Amniotic stem cell (primary cell): ENCODE measurements at regions not wholly inside any gene's neighbourhood (a gene's known extent, or its start where the extent isn't known, plus 50 kb on each side); places are given as distances from the start of the nearest gene placed in this dataset.

ENCODE experiments used
- DNase-seq: peaks from one replicate; lab custom pipeline; 2025; lab: John Stamatoyannopoulos, UW

DNA sequence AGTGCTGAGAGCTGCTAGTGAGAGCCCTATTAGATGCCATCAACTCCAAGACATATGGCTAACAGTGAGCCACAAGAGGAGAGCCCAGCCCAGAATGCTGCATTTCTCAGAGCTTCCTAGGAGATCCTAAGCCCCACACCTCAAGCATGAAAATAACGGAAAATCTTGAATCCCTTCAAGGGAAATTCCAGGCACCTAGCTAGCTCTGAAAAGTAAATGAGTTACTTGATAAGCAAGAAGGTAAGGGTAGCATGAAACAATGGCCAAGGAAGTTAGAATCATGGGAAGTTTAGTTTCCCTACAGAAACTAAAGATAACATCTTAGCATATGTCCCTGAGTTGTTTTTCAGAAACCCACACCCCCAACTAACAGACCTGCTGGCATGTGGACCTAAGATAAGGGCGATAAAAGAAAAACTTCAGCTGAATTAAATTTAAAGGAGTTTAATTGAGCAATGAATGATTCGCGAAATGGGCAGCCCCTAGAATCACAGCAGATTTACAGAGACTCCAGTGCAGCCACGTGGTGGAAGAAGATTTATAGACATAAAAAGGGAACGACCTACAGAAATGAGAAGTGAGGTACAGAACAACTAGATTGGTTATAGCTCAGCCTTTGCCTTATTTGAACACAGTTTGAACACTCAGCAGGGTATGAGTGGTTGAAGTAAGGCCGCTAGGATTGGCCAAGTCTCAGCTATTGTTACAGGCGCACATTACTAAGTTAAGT is 301.3 kb upstream of the DACH1 start:
- DNase-seq: no peak

DNA sequence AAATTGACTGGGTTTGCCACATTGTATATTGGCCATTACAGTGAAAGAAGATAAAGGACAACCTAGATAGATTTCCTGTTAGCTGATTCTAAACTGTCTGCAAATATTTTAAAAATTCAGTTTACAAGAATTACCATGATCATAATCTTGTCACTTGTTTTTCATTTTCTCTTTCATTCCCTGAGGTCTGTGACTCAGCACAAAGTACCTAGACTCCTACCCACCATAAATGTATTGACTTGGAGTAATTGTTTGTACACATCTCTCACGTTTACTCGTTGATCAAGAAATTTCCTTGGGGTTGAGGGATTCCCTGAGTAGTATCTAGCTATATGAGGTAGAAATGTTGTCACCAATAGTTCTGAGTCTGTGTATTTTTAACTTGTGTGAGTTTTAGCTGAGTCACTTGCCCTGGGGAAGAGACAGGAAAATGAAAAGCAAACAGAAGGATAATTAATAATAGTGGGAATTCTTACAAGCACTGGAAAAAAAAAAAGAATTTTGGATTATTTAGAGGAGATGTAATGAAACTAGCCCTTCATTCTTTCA is 299.2 kb upstream of the DACH1 start:
- DNase-seq: no peak

DNA sequence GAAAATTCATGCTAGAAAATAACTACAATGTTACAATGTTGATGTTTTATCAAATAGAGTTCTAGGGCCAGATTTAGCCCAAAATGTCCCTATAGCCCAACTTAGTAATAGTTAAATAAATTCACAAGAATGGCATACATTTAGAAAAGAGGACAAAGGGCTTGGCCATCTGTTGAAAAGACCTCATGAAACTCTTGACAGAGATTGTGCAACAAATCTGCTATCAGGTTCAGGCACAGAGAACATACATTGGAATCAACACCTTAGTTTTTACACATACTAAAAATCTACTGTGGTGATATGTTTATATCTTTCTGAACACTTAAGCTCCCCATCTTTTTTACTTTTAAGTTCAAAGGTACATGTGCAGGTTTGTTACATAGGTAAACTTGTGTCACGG is 298.3 kb upstream of the DACH1 start:
- no peak for DNase-seq

DNA sequence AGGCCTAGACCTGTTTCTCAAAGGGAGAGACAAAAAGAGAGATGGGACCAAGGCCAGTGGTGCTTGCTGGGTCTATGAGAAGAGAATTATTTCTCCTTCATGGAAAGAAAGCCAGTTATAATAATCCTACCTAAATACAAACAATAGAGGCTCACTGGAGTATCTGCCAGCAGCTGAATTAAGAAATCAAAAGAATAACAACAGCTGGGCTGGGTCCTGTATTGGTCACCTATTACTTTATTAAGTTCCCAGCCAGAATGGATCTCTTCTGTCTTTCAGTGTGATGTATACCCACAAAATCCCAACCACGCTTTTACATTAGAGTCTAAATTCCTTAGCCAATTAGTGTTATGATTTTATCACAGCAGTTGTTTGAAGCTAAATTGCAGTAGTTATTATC is 297.8 kb upstream of the DACH1 start:
- DNase-seq: no peak

DNA sequence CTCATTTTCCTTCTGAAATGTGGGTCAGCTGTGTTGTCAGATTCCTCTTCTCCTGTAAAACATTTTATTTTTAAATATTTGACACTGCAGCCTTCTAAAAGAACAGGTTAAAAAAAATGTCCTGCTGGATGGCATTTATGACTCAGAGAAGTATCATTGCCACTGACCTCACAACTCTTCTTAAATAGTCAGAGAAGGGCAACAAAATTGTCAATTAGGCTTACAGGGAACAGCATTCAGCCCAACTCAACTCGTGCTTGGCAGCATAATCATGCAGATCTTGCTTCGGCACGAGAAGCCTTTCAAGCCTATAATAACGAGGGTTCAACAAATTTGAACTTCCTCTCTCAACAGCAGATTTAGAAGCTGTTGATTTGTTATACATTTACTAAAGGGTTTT is 296.7 kb upstream of the DACH1 start:
- no peak for DNase-seq

DNA sequence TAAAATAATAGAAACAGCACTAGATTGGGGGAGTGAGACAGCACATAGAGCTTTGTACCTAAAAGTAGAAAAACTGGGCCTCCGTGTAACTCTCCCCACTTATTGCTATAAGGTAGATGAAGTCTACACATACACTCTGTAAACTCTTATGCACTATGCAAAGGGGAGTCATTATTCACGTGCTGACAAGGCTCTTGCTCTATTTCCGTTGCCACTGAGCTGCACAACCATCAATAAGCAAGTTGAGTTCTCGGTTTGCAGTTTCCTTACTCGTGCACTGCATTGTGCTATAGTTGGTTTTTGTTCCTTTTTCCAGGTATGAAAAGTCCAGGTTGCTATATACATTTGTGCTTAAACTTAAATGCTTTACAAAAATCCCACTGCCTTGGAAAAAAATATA is 294.0 kb upstream of the DACH1 start:
- DNase-seq: no peak

DNA sequence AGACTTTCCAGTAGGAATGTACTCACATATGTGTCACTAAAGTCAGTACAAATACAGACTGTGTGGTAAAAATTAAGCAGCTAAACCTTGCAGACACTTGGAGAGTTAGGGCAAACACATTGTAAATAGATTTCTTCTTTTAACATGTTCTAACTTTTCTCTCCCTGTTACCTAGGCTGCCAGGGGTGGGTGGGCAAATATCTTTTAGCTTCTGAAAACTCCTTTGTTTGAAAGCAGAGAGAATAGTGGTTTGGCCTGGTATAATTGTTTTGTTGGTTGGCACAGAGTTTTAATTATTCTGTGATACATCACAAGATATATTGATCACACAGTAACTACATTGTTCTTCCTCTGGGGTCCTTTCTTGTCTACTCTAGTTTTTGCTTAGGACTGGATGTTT is 289.8 kb upstream of the DACH1 start:
- DNase-seq: no peak

DNA sequence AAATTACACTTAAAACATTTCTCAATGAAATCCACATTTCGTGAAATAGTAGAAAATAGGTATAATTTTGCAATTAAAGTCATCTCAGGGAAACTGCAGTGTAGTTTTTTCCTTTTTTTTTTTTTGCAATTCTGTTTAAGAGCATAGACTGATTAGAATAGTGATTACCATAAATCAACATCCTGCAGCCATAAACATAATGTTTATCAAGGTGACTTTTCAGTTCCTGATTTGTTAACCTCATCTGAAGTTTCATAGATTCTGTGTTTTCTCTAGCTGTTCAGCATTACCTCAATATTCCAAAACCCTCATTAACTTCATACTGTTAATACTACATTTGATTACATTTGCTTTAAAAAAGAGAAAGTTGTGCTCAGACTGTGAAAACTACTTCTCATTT is 286.3 kb upstream of the DACH1 start:
- no peak for DNase-seq

DNA sequence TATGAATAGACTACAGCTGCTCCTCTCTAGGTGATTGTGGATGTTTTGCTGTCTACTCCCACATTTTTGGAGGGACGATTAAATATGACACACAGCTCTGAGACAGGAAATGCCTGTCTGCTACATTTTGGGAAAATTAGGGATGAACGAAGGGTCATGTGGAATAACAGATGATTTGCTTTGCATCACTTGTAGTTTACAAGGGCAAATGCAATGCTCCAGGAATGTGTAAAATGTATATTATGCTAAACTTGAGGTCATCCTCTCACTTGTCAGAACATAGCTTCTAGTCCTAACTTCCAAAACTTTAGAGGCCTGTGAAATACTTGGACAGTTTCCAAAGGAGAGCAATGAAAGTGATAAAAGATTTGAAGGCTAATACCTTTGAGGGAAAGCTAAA is 284.2 kb upstream of the DACH1 start:
- DNase-seq: no peak

DNA sequence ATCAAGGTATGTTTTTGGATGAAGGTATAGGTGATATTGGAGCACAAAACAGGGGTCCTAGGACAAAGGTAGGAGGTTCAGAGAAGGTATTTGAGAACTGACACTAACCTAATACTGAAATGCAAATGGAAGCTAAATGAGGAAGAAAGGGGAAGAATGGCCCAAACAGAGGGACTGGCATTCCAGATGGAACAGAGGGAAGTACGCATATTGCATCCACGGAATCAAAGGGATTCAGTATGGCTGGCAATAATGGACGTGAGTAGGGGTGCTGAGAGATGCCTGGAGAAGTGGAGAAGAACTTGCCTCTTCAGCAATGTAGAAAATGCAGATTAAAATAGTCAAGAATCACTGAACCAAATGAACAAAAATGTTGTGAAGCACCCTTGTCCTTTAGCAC is 283.5 kb upstream of the DACH1 start:
- DNase-seq: no peak

DNA sequence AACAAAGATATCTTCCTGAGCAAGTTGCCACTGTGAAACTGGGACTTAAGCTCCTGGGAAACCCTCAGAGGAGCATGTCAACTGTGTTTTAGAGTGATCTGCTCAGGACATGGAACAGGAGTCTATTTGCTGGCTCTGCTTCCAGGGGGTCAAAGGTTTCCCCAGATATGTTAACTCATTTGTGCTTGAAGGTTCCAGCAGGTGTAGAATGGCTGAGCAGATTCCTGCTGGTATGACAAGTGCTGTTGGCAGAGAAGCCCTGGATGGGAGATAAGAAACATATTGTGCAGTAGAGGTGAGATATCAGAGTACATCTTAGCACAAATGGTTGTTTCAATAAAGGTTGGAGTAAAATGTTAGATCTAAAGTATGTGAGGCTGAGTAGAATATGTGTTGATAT is 282.7 kb upstream of the DACH1 start:
- DNase-seq: no peak

DNA sequence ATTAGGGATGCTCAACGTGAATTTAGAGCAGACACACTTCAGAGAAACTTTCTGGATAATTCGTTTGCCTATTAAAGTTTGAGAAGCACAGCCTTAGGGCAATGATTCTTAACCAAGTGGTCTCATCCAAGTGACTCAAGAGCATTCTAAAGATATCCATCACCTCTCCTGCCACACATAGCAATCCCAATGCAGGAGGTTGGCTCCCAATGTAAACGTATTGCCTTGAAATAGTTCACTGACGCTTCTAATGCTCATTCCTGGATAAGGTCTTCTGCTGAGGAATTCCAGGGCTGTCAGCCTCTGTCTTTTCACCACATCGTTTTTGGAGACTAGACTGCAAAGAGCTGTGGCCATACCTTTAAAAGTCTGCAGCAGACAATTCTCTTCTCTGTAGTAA is 279.8 kb upstream of the DACH1 start:
- no peak for DNase-seq

DNA sequence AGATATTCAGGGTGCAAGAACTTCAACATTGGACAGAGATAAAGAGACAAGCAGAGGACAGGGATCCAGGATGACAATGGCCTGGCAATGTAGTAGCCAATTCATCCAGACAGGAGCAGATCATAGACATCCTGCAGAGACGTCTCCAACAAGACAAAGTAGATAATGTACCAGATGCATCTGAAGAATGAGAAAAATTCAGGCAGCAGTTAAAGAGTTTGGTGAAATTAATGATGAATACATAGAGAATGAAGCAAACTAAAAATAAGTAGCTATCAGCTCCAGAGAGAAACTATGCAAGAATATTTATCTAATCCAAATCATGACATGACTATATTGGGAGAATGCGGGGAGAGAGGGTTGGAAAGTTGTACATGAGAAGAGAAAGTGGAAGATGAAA is 278.4 kb upstream of the DACH1 start:
- no peak for DNase-seq

DNA sequence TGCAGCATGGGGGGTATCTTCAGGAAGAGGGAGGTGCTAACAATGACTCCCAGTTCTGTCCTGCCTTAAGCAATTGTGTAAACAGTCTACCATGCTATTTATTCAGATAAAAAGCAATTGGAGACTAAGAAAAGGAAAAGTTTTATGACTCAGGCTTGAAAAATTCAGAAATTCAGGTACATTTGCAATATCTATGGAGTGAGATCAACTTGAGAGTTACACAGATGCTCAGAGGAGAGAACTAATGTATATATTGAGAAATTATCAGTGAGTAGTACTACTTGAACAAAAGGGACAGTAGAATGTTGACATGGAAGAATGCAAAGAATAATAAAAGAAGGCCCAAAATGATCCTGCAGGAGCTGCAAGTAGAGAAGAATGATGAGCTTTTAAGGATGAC is 277.6 kb upstream of the DACH1 start:
- no peak for DNase-seq

DNA sequence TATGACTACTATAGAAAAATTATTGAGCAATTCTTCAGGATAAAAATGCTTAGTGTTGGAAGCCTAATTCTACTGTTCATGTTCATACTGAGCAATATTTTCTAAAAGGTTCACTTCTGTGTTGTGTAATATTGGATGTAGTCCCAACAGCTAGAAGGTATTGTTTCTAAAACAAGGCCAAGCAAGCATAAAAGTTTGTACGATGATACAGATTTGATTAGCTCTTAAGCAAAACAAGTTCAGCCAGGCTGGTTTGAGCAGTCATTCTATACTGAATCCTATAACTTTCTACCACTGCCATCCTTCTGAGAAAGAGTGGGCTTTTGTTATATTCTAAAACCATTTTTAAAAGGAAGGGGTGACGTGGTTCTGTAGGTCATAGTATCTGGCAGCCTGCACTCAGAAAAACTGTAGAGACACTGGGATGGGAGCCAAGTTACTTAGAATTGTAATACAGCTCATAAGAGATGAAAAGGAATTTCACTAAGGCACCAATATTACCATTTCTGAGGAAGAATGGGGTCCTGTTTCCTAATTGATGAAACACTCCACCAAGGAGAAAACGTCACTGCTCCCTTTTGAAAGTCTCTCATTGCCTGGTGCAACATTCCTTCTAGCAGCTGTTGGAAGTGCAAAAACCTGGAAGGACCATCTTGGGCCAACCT is 275.0 kb upstream of the DACH1 start:
- no peak for DNase-seq

DNA sequence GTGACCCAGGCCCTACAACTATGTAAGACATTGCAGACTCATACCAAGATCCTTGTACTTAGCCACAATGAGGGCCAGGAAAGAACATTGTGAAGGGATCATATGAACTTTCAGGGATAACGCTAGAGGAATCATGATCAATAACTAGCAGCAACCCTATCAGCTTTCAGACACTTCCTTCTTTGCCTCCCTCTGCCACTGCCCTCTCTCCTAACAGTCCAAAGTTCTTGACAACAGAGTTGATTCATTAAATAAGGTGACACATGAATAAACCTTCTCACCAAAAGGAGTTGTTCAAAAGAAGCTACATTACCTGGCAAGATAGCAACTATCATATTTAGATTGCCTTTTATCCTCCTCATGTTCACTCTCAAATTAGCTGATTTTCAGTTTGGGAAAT is 272.2 kb upstream of the DACH1 start:
- DNase-seq: no peak

DNA sequence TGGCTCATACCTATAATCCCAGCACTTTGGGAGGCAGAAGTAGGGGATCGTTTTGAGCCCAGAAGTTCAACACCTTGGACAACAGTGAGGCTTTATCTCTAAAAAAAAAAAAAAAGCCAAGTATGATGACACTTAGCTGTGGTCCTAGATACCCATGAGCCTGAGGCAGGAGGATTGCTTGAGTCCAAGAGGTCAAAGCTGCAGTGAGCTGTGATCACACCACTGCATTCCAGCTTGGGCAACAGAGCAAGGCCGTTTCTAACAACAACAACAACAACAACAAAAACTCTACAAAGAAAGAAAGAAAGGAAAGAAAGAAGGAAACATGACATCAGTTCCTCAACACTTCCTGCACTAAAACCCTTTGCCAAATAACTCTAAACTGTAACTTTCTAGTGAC is 265.1 kb upstream of the DACH1 start:
- no peak for DNase-seq

DNA sequence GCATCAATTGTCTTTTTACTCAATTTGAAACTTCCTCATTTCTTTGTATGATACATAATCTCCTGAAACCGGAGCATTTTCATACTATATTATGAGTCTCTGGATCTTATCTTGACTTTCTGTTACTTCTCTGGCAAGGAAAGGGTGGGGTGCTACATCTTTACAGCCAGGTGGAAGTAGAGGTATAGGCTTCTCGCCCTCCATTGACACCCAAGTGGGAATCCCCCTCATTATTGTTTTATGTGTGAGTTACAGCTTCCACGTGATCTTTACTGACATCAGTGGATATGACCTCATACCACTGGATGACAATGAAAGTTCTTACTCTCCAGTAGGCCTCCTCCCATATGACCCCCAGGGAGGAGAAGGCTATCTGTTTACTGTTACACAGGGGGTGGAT is 262.1 kb upstream of the DACH1 start:
- no peak for DNase-seq

DNA sequence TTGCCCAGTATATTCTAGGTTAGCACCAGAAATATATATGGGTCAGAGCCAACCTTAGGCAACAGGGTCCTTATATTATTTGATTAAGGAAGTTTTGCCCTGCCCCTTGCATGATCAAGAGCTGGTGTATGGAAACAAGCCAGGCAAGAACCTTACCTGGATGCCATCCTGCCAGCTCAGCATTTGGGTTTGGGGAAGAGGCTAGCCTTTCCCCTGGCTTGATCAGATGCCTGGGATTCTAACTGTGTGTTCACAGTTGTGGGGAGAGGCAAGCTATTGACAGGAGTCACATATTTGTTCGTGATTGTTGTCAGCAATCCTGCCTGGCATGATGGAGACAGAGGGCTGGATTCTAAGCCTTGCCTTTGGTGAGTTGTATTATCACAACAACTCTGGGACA is 260.0 kb upstream of the DACH1 start:
- DNase-seq: no peak

DNA sequence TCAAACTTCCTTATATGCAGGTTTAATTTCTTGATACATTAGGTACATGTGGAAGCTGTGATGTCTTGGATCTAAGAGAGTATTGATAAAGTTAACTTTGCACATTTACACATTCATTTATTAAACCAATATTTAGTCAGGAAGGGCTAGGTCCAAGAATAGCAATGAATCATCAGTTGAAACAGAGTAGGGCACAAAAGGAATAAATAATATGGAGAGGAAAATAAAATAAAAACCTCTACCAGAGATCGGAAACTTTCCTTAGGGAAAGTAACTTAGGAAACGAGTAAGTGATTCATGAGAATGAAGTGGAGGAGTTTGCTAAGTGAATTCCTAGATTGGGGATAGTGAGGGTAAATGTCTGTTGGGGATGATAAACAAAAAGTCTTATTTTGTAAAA is 259.4 kb upstream of the DACH1 start:
- no peak for DNase-seq

DNA sequence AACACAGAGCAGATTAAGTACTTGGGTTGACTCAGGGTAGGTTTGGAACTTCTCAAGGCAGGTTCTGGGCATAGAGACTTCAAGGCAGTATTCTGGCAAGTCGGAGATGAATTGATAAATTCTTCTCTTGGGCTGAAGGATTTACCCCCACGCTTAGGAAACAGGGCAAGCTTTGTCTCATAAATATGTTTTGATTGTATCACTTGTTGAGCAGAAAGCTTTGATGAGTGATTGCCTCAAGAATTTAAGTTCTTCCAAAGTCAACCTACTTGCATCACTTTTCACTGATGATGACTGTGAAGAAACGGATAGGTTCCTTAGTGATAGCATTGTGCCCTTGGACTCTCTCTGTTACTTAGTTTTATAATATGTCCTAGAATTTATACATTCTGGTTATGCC is 258.6 kb upstream of the DACH1 start:
- no peak for DNase-seq

DNA sequence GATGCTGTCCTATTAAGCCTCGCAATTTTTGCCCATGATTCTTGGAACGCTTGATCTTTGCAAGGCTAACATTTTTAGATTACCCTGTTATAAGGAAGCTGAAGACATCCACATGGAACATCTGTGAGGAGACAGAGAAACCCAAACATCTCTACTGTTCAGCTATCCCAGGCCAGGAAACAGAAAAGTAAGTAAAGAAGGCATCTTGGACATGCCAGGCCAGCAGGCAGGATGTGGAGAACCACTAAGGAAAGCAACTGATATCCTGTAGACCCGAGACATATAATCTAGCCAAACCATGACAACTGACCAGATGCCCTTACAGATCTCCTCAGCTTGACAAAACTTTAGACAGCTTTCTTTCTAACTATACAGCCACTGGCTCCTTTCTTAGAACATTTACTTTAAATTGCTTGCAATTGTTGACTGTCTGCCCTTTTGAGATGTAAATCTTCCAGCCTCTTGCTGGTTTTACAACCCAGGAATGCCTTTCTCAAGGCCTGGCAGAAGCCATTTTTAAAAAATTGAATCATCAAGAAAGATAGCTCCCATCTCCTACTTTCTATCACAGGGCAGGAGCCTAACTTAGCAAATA is 255.8 kb upstream of the DACH1 start:
- no peak for DNase-seq

DNA sequence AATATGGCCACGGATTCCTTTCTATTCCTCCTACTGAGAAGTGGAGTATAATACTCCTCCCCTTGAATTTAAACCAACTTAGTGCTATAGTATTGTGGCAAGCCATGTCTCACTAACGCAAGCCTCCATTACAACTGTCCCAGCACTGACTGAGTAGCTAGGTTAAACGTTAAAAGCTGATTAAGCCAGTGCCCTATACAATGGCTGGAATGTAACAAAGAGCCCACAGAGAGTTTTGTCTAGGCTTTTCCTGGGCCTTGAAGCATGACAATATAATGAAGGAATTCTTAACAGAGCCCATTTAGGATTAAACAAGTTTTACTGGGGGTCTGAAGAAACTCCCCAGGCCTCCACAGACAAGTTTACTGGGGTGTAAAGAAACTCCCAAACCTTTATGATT is 254.5 kb upstream of the DACH1 start:
- no peak for DNase-seq

DNA sequence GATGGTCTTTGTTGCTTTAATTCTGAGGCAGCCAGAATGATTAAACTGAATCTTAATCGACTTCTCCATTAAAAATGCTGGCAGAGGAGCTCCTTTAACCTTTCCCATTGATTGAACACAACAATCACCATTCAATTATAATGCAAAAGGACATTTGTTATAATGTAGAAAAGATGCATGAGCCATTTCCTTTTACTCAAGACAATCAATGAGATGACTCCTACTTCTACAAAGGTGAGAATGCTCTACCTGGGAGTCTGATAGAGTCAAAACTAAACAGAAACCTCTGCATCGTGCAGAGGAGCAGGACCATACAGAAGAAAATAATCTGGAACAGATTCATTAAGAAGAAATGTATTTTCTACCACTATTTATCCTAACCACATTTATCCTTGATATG is 253.6 kb upstream of the DACH1 start:
- no peak for DNase-seq
